Sigmoid colon (tissue), 3 donors: ENCODE measurements at regions not wholly inside any gene's neighbourhood (a gene's known extent, or its start where the extent isn't known, plus 50 kb on each side); places are given as distances from the start of the nearest gene placed in this dataset.

Experiments
- CTCF ChIP-seq, 4 experiments: fragments of 450-650 bp in 3 of 4; fragments of 200-600 bp in 1 of 4; IDR thresholded peaks; one replicate each; pipeline ENCODE4 v1.5.1; 2016 to 2019; ENCODE audit warnings: antibody characterized with exemption in 4 of 4, mild to moderate bottlenecking in 3 of 4, moderate library complexity in 2 of 4
- POLR2A ChIP-seq, 2 donors: fragments of 450-650 bp; IDR thresholded peaks; one replicate each; pipeline ENCODE4 v1.6.1; 2016; ENCODE audit warnings: antibody characterized with exemption in 2 of 2, mild to moderate bottlenecking in 2 of 2, moderate library complexity in 2 of 2

GRCh38 chr13:109496216-109496615 lies 290.2 kb downstream of the IRS2 start:
- no peak for TF ChIP-seq CTCF (IDR thresholded peaks at IDR 0.05)
- TF ChIP-seq POLR2A (IDR thresholded peaks at IDR 0.05), result no peak
